ENCODE measurements at regions not wholly inside any gene's neighbourhood (a gene's known extent, or its start where the extent isn't known, plus 50 kb on each side); places are given as distances from the start of the nearest gene placed in this dataset.

- DNase-seq (ENCODE audit: low read depth, low spot score), result no peak
- H3K4me1 ChIP-seq (ENCODE audit: control insufficient read depth, extremely low read depth, insufficient read depth, low read length), result no peaks in the 10 kb centered on the region
- dilution Hi-C loops (cut with MboI; ENCODE audit: extremely low pct_ligation_motif_present, low sequenced_read_pairs), result no loop called here
- FAIRE-seq, result no peak
- no peak overlapping the region for H3K9ac ChIP-seq (ENCODE audit: control insufficient read depth, extremely low read depth, insufficient read depth, low read length)
- H4K20me1 ChIP-seq (ENCODE audit: control insufficient read depth, extremely low read depth, insufficient read depth, low read length), result no peaks in the 10 kb centered on the region
- no peak overlapping the region for H2AFZ ChIP-seq (ENCODE audit: control insufficient read depth, low read length)
- no peaks in the 10 kb centered on the region for H3K79me2 ChIP-seq (ENCODE audit: control insufficient read depth, insufficient read depth, low read length)
- no peak overlapping the region for H3K4me3 ChIP-seq (ENCODE audit: control insufficient read depth in 2 of 3, extremely low read depth in 1 of 3, insufficient read depth in 2 of 3, low read depth in 1 of 3, low read length in 3 of 3)
- TF ChIP-seq CTCF (optimal IDR thresholded peaks at IDR 0.05 in 1 of 3, IDR thresholded peaks at IDR 0.05 in 1 of 3, conservative IDR thresholded peaks at IDR 0.05 in 1 of 3; ENCODE audit: extremely low read depth in 1 of 3, insufficient read depth in 2 of 3, low read length in 3 of 3) (no peak), EZH2 (IDR thresholded peaks at IDR 0.05; ENCODE audit: low read length) (no peak)
- H3K4me2 ChIP-seq (ENCODE audit: control insufficient read depth, extremely low read depth, insufficient read depth, low read depth, low read length), result no peak overlapping the region
- no peaks in the 10 kb centered on the region for H3K9me3 ChIP-seq (ENCODE audit: control insufficient read depth, low read depth, low read length)
- no peaks in the 10 kb centered on the region for H3K36me3 ChIP-seq (ENCODE audit: control insufficient read depth in 2 of 2, extremely low read depth in 1 of 2, insufficient read depth in 2 of 2, low read length in 2 of 2)
- H3K9me1 ChIP-seq (ENCODE audit: control insufficient read depth, extremely low read depth, insufficient read depth, low read length), result no peaks in the 10 kb centered on the region
- H3K27ac ChIP-seq (ENCODE audit: control insufficient read depth, insufficient read depth, low read length), result no peak overlapping the region
- no peaks in the 10 kb centered on the region for H3K27me3 ChIP-seq (ENCODE audit: control insufficient read depth, extremely low read depth, insufficient read depth, low read length)
These were observed 258.6 kb downstream of the SOD2 start for GRCh38 chr6:159434410-159434809.

GRCh38 chr6:159433550-159433949, 259.5 kb downstream of the SOD2 start:
- H4K20me1 ChIP-seq (ENCODE audit: control insufficient read depth, extremely low read depth, insufficient read depth, low read length), result no peaks in the 10 kb centered on the region
- H3K79me2 ChIP-seq (ENCODE audit: control insufficient read depth, insufficient read depth, low read length), result no peaks in the 10 kb centered on the region
- no peaks in the 10 kb centered on the region for H3K36me3 ChIP-seq (ENCODE audit: control insufficient read depth in 2 of 2, extremely low read depth in 1 of 2, insufficient read depth in 2 of 2, low read length in 2 of 2)
- no peaks in the 10 kb centered on the region for H3K9me3 ChIP-seq (ENCODE audit: control insufficient read depth, low read depth, low read length)
- no peak overlapping the region for H2AFZ ChIP-seq (ENCODE audit: control insufficient read depth, low read length)
- H3K4me1 ChIP-seq (ENCODE audit: control insufficient read depth, extremely low read depth, insufficient read depth, low read length), result no peaks in the 10 kb centered on the region
- DNase-seq (ENCODE audit: low read depth, low spot score) (no peak), FAIRE-seq (no peak)
- H3K9ac ChIP-seq (ENCODE audit: control insufficient read depth, extremely low read depth, insufficient read depth, low read length), result no peak overlapping the region
- H3K9me1 ChIP-seq (ENCODE audit: control insufficient read depth, extremely low read depth, insufficient read depth, low read length), result no peaks in the 10 kb centered on the region
- H3K4me2 ChIP-seq (ENCODE audit: control insufficient read depth, extremely low read depth, insufficient read depth, low read depth, low read length), result no peak overlapping the region
- H3K4me3 ChIP-seq (ENCODE audit: control insufficient read depth in 2 of 3, extremely low read depth in 1 of 3, insufficient read depth in 2 of 3, low read depth in 1 of 3, low read length in 3 of 3), result no peak overlapping the region
- no peak overlapping the region for H3K27ac ChIP-seq (ENCODE audit: control insufficient read depth, insufficient read depth, low read length)
- no peaks in the 10 kb centered on the region for H3K27me3 ChIP-seq (ENCODE audit: control insufficient read depth, extremely low read depth, insufficient read depth, low read length)
- TF ChIP-seq CTCF (optimal IDR thresholded peaks at IDR 0.05 in 1 of 3, IDR thresholded peaks at IDR 0.05 in 1 of 3, conservative IDR thresholded peaks at IDR 0.05 in 1 of 3; ENCODE audit: extremely low read depth in 1 of 3, insufficient read depth in 2 of 3, low read length in 3 of 3) (no peak), EZH2 (IDR thresholded peaks at IDR 0.05; ENCODE audit: low read length) (no peak)
- dilution Hi-C loops (cut with MboI; ENCODE audit: extremely low pct_ligation_motif_present, low sequenced_read_pairs), result no loop called here

All from keratinocyte (primary cell).